ENCODE measurements at regions not wholly inside any gene's neighbourhood (a gene's known extent, or its start where the extent isn't known, plus 50 kb on each side); places are given as distances from the start of the nearest gene placed in this dataset.

DNA sequence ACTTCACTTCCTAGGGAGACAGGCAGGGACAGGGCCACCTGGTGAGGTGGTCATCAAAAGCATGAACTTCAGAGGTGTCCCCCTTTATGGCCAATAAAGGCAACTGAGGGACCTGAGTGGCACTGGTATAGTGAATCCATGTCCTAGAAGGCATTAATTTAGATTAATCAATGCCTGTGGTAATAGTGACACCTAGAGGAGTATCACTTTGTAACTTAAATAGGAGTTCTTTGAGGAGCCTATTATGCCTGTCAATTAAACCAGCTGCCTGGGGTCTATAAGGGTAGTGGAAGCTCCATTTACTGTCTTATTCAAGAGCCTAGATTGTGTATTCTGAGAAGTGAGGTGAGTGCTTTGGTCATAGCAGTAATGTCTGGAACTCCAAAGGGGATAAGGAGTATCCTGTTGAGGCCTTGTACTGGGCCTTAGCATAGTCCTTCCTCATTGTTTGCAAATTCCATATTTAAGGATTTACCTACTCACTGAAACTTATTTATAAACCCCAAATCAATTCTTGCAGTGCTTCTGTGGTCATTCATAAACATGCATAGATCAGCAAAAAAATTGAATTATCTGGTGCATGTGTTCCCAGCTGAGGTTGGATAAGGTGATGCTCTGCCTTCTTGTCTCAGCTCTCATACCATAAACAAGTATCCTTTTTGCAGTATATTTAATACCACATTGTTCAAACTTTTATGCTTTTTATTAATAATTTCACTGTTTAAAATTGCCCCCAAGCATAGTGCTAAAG is 213.8 kb upstream of the RADX start:
- ChIA-PET POLR2A (no interaction called here), CTCF (no interaction called here)
- DNase-seq (no peak), ATAC-seq (no peak)
- Mint-ChIP-seq H3K4me3 (no peak overlapping the region), H3K9me3 (no peaks in the 10 kb centered on the region), H3K27ac (no peak overlapping the region), H3K4me1 (ENCODE audit: low read depth) (no peaks in the 10 kb centered on the region), H3K36me3 (ENCODE audit: low read depth) (no peaks in the 10 kb centered on the region), H3K27me3 (no peaks in the 10 kb centered on the region)
- intact Hi-C loops (cut with micrococcal nuclease), result no loop called here
- TF ChIP-seq, protein P1, sequence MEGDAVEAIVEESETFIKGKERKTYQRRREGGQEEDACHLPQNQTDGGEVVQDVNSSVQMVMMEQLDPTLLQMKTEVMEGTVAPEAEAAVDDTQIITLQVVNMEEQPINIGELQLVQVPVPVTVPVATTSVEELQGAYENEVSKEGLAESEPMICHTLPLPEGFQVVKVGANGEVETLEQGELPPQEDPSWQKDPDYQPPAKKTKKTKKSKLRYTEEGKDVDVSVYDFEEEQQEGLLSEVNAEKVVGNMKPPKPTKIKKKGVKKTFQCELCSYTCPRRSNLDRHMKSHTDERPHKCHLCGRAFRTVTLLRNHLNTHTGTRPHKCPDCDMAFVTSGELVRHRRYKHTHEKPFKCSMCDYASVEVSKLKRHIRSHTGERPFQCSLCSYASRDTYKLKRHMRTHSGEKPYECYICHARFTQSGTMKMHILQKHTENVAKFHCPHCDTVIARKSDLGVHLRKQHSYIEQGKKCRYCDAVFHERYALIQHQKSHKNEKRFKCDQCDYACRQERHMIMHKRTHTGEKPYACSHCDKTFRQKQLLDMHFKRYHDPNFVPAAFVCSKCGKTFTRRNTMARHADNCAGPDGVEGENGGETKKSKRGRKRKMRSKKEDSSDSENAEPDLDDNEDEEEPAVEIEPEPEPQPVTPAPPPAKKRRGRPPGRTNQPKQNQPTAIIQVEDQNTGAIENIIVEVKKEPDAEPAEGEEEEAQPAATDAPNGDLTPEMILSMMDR (IDR thresholded peaks at IDR 0.05), result no peak

DNA sequence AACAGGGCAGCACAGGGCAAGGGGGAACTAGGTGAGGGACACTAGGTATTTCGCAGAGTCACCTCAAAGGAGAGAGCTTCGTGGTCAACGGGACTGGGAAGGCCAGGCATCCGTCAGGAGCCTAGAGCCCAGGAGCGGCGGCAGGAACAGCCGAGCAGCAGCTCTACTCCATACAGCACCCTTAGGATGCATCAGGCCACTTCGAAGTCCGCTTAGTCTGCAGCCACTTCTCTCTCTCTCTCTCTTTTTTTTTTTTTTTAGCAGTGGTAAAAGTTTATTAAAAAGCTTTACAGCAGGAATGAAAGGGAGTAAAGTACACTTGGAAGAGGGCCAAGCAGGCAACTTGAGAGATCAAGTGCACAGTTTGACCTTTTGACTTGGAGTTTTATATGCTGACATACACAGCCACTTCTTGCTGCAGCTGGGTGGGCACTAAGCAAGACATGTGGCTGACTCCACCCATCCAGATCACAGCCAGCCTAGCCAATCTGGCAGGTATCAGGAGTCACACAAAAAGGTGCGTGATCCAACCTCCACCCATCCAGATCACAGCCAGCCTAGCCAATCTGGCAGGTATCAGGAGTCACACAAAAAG is 209.7 kb upstream of the RADX start:
- ATAC-seq (no peak), DNase-seq (no peak)
- Mint-ChIP-seq H3K36me3 (ENCODE audit: low read depth) (no peaks in the 10 kb centered on the region), H3K4me1 (ENCODE audit: low read depth) (no peaks in the 10 kb centered on the region), H3K4me3 (no peak overlapping the region), H3K27me3 (no peaks in the 10 kb centered on the region), H3K9me3 (no peaks in the 10 kb centered on the region), H3K27ac (no peak overlapping the region)
- TF ChIP-seq, protein P1 (IDR thresholded peaks at IDR 0.05), result no peak
- ChIA-PET POLR2A (no interaction called here), CTCF (no interaction called here)
- intact Hi-C loops (cut with micrococcal nuclease), result no loop called here

DNA sequence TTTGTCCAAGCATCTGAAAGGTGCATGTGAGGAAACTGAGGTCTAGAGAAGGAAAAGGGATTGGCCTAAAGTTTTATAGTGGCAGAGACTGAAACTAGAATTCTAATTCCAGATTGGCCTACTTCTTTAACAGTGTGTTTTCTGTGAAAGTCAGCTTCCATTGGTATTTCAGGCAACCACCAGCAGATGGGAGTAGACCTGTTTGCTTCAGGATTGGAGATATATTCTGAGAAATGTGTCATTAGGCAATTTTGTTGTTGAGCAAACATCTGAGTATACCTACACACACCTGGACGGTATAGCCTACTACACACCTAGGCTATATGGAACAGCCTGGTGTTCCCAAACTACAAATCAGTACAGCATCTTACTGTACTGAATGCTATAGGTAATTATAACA is 207.3 kb upstream of the RADX start:
- Mint-ChIP-seq H3K4me1 (ENCODE audit: low read depth) (no peaks in the 10 kb centered on the region), H3K36me3 (ENCODE audit: low read depth) (no peaks in the 10 kb centered on the region), H3K27me3 (no peaks in the 10 kb centered on the region), H3K9me3 (no peaks in the 10 kb centered on the region), H3K27ac (no peak overlapping the region), H3K4me3 (no peak overlapping the region)
- ChIA-PET POLR2A (no interaction called here), CTCF (interaction anchor here (3.0 kb wide), 1 partner anchor 10 kb away, joined by 9 read pairs; no protein-coding TSS in a partner anchor)
- ATAC-seq (no peak), DNase-seq (no peak)
- intact Hi-C loops (cut with micrococcal nuclease), result no loop called here
- TF ChIP-seq, protein P1 (IDR thresholded peaks at IDR 0.05), result no peak

DNA sequence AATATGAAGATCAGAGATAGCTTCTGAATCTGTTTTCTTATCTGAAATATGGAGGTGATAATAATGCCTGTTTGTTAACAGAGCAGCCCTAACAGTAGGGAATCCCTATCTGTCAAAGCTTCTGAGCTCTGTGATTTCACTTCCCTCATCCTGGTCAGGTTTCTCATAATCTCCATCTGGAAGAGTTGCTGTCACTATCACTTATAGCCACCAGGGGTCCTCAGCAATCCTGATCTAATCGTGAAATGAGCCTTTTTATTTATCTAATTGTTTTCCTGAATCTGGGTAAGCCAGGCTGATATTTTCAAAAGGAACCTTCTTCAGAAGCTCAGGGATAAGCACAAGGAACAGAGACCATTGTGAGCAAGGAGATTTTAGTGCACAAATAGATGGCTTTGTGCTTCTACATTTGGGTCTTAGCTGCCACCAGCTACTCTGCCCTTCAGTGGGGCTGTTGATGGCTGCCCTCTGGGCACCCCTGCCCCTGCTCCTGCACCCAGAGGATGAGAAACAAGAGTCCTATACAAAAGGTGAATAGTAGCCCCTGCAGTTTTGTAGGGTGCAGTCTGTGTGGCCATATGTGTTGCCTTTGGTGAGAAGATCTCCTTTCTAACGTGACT is 196.4 kb upstream of the RADX start:
- TF ChIP-seq, protein P1 (IDR thresholded peaks at IDR 0.05), result peak; percentile 46
- ATAC-seq, result no peak

DNA sequence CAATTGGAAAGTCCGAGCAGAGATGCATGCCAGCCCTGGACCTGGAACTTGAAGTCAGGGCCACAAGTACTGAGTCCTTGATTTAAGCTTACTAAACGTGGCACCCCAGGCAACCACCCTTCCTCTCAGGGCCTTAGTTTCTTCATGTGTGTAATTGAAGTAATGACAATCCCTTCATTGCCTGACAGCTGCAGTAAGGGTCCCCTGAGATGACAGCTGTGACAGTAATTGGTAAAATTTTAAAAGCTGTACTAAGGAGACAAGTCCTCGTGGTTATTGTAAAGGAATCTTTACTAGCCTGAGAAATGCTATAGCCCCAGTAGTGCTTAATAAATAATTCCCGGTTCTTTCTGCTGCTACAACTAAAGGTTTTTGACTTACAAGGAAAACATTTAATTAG is 175.1 kb upstream of the RADX start:
- no peaks in the 10 kb centered on the region for H3K4me1 Mint-ChIP-seq (ENCODE audit: low read depth)
- H3K27ac Mint-ChIP-seq, result no peak overlapping the region
- DNase-seq, result no peak
- no peaks in the 10 kb centered on the region for H3K36me3 Mint-ChIP-seq (ENCODE audit: low read depth)
- ChIA-PET CTCF (no interaction called here), POLR2A (no interaction called here)
- ATAC-seq, result no peak
- no peaks in the 10 kb centered on the region for H3K27me3 Mint-ChIP-seq
- no peaks in the 10 kb centered on the region for H3K9me3 Mint-ChIP-seq
- intact Hi-C loops (cut with micrococcal nuclease), result no loop called here
- H3K4me3 Mint-ChIP-seq, result no peak overlapping the region
- TF ChIP-seq, protein P1 (IDR thresholded peaks at IDR 0.05), result no peak

More for the DNA sequence above, 196.4 kb upstream of the RADX start:
- POLR2A ChIA-PET, result no interaction called here
- Mint-ChIP-seq H3K27me3 (peaks cover 1% of the 10 kb centered on the region), H3K27ac (no peak overlapping the region), H3K4me3 (no peak overlapping the region), H3K9me3 (no peaks in the 10 kb centered on the region), H3K36me3 (ENCODE audit: low read depth) (no peaks in the 10 kb centered on the region), H3K4me1 (ENCODE audit: low read depth) (no peaks in the 10 kb centered on the region)
- CTCF ChIA-PET, result interaction anchor here (0.6 to 1.7 kb wide), 7 partner anchors 9 to 154 kb away, joined by 3 to 9 read pairs (median 3); no protein-coding TSS in a partner anchor
- peak; percentile 4 for DNase-seq
- intact Hi-C loops (cut with micrococcal nuclease), result no loop called here

Measured in activated CD8-positive, alpha-beta T cell treated with anti-CD3 and anti-CD28 coated beads for 36 hours (primary cell).